Mesodermal cell (in vitro differentiated cells): ENCODE measurements at regions not wholly inside any gene's neighbourhood (a gene's known extent, or its start where the extent isn't known, plus 50 kb on each side); places are given as distances from the start of the nearest gene placed in this dataset.

Experiments
- H3K27ac ChIP-seq: 2 replicates; pipeline ENCODE4 v1.7.0; 2013; ENCODE audit warnings: mild to moderate bottlenecking, low read depth, low read length, moderate library complexity; ENCODE audit not compliant: severe bottlenecking
- H3K36me3 ChIP-seq: 2 replicates; pipeline ENCODE4 v1.7.1; 2013; ENCODE audit warnings: mild to moderate bottlenecking, low read length, moderate library complexity; ENCODE audit not compliant: control insufficient read depth, insufficient read depth
- H3K4me1 ChIP-seq: one replicate; pipeline ENCODE4 v1.7.1; 2013; ENCODE audit warnings: mild to moderate bottlenecking, low read length; ENCODE audit not compliant: insufficient read depth, control insufficient read depth, poor library complexity, severe bottlenecking
- H3K4me3 ChIP-seq: 2 replicates; pipeline ENCODE4 v1.7.0; 2013; ENCODE audit warnings: low read length, control low read depth, mild to moderate bottlenecking; ENCODE audit not compliant: insufficient read depth, poor library complexity, severe bottlenecking; ENCODE audit errors: extremely low read depth
- H3K9me3 ChIP-seq: 2 replicates; pipeline ENCODE4 v1.7.1; 2013; ENCODE audit warnings: mild to moderate bottlenecking, low read length, moderate library complexity; ENCODE audit not compliant: control insufficient read depth
- WGBS, 2 experiments: methylation state at CpG; one replicate each; pipeline ENCODE4 v1.1.5; 2013; ENCODE audit warnings: missing lambda C conversion rate in 2 of 2; ENCODE audit not compliant: insufficient coverage in 2 of 2; 5-methylcytosine and 5-hydroxymethylcytosine counted together

DNA sequence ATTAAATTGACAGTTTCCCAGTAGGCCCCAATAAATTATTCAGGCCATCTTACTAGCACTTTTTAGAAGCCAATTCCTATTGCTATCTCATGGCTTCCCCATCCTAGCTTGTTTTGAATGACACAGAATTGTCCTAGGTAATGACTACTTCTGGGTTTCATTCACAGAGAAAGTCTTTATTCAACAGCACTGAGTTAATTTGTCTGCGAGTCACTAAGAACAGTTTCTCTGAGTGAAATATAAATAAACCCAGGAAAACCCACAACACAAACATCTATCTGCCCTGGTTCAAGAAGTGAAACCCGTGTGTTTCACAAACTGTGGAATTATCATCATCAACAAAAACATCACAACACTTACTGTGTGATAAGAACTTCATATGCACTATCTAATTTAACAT lies 1366.8 kb downstream of the EPHA7 start:
- Histone ChIP-seq H3K36me3 (no peaks in the 10 kb centered on the region), H3K4me3 (no peak overlapping the region), H3K4me1 (no peaks in the 10 kb centered on the region), H3K27ac (no peak overlapping the region), H3K9me3 (no peaks in the 10 kb centered on the region)
- no CpG with 5 or more reads among the region's 2 CpGs for WGBS, 2 experiments

DNA sequence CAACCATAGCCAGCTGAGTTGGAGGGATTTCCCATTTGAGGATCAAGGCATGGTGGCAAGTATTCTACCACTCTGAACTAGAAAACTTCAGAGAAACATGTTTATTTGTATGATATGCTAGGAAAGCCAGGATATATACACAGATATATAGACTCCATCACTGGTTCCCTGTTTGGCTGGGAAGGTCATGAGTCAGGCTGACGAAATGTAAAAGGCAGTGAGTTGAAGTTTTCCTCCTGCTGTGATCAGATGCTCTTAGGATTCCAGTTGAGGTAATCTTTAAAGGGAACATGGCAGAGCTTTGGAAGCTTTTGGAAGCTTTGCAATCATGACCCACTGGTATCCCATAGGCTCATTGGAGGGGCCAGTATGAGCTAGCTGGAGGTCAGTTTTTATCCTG lies 1369.1 kb downstream of the EPHA7 start:
- Histone ChIP-seq H3K9me3 (no peaks in the 10 kb centered on the region), H3K4me3 (no peak overlapping the region), H3K4me1 (no peaks in the 10 kb centered on the region), H3K36me3 (no peaks in the 10 kb centered on the region), H3K27ac (no peak overlapping the region)
- WGBS, 2 experiments: 20 to 60% methylated on average over 1 of the region's 1 CpG

DNA sequence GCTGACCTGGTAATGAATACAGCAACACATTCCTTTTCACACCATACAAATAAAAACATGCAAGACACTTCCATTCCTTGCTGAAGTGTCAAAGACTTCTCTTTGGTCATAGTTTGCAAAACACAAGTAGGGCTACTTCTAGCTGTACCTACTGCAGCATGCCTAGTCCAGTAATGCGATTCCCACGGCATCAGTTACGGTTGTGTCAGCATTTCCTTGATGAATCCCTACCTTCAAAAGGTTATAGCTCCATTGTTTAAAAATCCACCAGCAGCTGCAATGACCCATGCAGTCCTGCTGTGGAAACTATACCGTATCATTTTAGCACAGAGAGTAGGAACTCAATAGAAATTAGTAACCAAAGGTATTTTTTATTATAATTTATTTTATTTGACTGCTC lies 1371.5 kb downstream of the EPHA7 start:
- Histone ChIP-seq H3K27ac (peak overlapping the region; percentile 64), H3K4me3 (no peak overlapping the region), H3K4me1 (no peaks in the 10 kb centered on the region), H3K9me3 (no peaks in the 10 kb centered on the region), H3K36me3 (no peaks in the 10 kb centered on the region)
- 73 to 90% methylated on average over 3 of the region's 4 CpGs for WGBS, 2 experiments

DNA sequence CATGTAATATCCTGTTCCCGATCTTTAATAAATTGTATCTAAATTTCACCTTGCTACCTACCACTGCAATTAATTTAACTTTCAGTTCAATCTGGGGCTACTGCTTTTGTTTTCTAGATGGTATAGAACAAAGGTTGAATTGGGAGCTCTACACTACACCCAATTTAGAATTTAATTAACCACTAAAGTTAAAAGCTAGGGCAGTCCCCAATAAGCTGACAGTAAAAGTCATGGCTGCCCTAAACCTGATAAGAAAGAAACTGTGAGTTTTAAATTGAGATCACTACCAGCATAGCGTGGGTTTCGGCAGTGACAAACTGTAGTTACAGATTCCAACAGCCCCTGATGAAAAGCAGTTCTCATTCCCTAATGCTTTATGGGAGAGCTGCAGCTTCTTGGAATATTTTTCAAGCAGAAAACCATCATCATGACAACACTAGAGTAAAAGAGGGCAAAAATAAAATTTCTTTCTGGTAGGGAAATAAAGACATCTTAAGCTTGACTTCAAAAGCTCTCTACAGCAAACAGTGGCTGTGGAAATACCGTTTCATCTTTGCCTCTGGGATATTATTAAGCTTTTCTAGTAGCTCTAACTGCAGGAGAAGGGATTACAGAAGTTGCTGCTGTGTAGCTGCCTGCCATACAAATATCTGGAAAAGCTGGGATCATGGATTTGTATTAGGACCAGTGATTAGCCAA lies 1372.1 kb downstream of the EPHA7 start:
- no peaks in the 10 kb centered on the region for H3K36me3 ChIP-seq
- H3K4me3 ChIP-seq: no peak overlapping the region
- WGBS, 2 experiments: 67 to 90% methylated on average over 1 to 2 of the region's 4 CpGs
- H3K4me1 ChIP-seq: no peaks in the 10 kb centered on the region
- H3K9me3 ChIP-seq: no peaks in the 10 kb centered on the region
- peak overlapping the region; percentile 64 for H3K27ac ChIP-seq

GRCh38 chr6:92044312-92044711 lies 1375.0 kb downstream of the EPHA7 start:
- Histone ChIP-seq H3K4me1 (no peaks in the 10 kb centered on the region), H3K36me3 (no peaks in the 10 kb centered on the region), H3K27ac (no peak overlapping the region), H3K9me3 (no peaks in the 10 kb centered on the region), H3K4me3 (no peak overlapping the region)

DNA sequence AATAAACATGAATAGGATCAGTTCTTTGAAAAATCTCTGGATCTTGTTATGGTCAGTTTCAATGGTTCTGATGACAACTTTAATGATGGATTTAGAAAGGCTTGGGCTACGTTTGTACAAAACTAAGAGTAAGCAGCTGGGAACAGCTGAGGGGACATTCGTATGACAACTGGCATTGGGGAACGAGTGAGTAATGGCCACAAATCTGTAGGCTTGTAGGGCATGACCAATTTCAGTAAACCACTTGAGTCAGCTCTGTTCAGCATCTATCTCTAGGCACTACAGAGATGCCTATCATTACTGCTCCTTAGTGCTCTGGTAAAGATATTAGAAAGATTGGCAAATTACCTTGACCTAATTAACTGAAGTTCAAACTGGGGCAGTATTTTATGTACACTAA lies 1375.6 kb downstream of the EPHA7 start:
- no peaks in the 10 kb centered on the region for H3K4me1 ChIP-seq
- H3K4me3 ChIP-seq: no peak overlapping the region
- H3K27ac ChIP-seq: no peak overlapping the region
- no peaks in the 10 kb centered on the region for H3K9me3 ChIP-seq
- WGBS, 2 experiments: 88 to 89% methylated on average over 2 to 3 of the region's 3 CpGs
- H3K36me3 ChIP-seq: no peaks in the 10 kb centered on the region

GRCh38 chr6:92026878-92027277 lies 1392.5 kb downstream of the EPHA7 start:
- no peak overlapping the region for H3K4me3 ChIP-seq
- no peaks in the 10 kb centered on the region for H3K36me3 ChIP-seq
- WGBS, 2 experiments: no CpG with 5 or more reads among the region's 1 CpG
- no peaks in the 10 kb centered on the region for H3K9me3 ChIP-seq
- H3K27ac ChIP-seq: no peak overlapping the region
- H3K4me1 ChIP-seq: no peaks in the 10 kb centered on the region

DNA sequence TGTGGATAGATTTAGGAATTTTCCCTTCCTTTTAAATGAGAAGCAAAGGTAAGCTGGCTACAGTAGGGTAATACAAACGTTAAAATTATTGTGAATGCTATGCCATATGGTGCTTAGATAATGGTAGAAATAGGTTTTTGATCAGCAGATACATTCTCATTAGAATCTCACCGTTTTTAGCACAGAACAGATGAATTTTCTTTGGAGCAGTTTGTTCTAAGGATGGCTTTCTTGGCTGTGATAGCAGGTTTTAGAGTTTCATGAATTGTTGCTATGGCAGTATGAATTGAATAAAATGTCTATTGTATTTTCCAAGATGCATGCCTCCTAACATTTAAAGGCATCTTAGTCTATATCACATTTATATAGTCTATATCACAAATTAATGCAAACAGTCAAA lies 1394.5 kb downstream of the EPHA7 start:
- H3K9me3 ChIP-seq: no peaks in the 10 kb centered on the region
- WGBS, 2 experiments: no CpG with 5 or more reads among the region's 2 CpGs
- H3K27ac ChIP-seq: no peak overlapping the region
- no peaks in the 10 kb centered on the region for H3K36me3 ChIP-seq
- no peaks in the 10 kb centered on the region for H3K4me1 ChIP-seq
- H3K4me3 ChIP-seq: no peak overlapping the region

GRCh38 chr6:92024110-92024509 lies 1395.2 kb downstream of the EPHA7 start:
- no peaks in the 10 kb centered on the region for H3K36me3 ChIP-seq
- WGBS, 2 experiments: no CpG with 5 or more reads among the region's 1 CpG
- no peaks in the 10 kb centered on the region for H3K9me3 ChIP-seq
- H3K4me3 ChIP-seq: no peak overlapping the region
- no peaks in the 10 kb centered on the region for H3K4me1 ChIP-seq
- no peak overlapping the region for H3K27ac ChIP-seq

GRCh38 chr6:92023410-92023966 lies 1395.9 kb downstream of the EPHA7 start:
- Histone ChIP-seq H3K4me1 (no peaks in the 10 kb centered on the region), H3K4me3 (no peak overlapping the region), H3K27ac (no peak overlapping the region), H3K36me3 (no peaks in the 10 kb centered on the region), H3K9me3 (no peaks in the 10 kb centered on the region)
- WGBS, 2 experiments: 82 to 100% methylated on average over 2 of the region's 2 CpGs

GRCh38 chr6:92011681-92012245 lies 1407.6 kb downstream of the EPHA7 start:
- H3K4me1 ChIP-seq: no peaks in the 10 kb centered on the region
- H3K27ac ChIP-seq: no peak overlapping the region
- H3K4me3 ChIP-seq: no peak overlapping the region
- no peaks in the 10 kb centered on the region for H3K36me3 ChIP-seq
- WGBS, 2 experiments: 86 to 91% methylated on average over 13 to 27 of the region's 29 CpGs
- no peaks in the 10 kb centered on the region for H3K9me3 ChIP-seq
